ENCODE measurements at regions not wholly inside any gene's neighbourhood (a gene's known extent, or its start where the extent isn't known, plus 50 kb on each side); places are given as distances from the start of the nearest gene placed in this dataset.

GRCh38 chr17:71183066-71183660 is 937.7 kb upstream of the SOX9 start:
- Histone ChIP-seq H3K27me3 (no peaks in the 10 kb centered on the region), H3K4me3 (no peak overlapping the region), H3K36me3 (no peaks in the 10 kb centered on the region), H3K9me3 (no peaks in the 10 kb centered on the region), H3K27ac (no peak overlapping the region), H3K4me1 (no peaks in the 10 kb centered on the region)
- TF ChIP-seq CTCF (IDR thresholded peaks at IDR 0.05) (no peak), POLR2A (IDR thresholded peaks at IDR 0.05) (no peak)
- intact Hi-C loops (cut with DNase I): no loop called here
- 71% methylated on average over 4 of the region's 4 CpGs for WGBS (ENCODE audit: insufficient coverage, low coverage, low lambda C conversion rate, missing lambda C conversion rate)
- no peak for DNase-seq
- ATAC-seq: no peak

- no peak for DNase-seq
- Histone ChIP-seq H3K4me1 (no peaks in the 10 kb centered on the region), H3K27me3 (no peaks in the 10 kb centered on the region), H3K9me3 (no peaks in the 10 kb centered on the region), H3K36me3 (no peaks in the 10 kb centered on the region), H3K27ac (no peak overlapping the region), H3K4me3 (no peak overlapping the region)
- no peak for TF ChIP-seq CTCF (IDR thresholded peaks at IDR 0.05)
- no peak for TF ChIP-seq POLR2A (IDR thresholded peaks at IDR 0.05)
- ATAC-seq: no peak
- 72% methylated on average over 4 of the region's 4 CpGs for WGBS (ENCODE audit: insufficient coverage, low coverage, low lambda C conversion rate, missing lambda C conversion rate)
- intact Hi-C loops (cut with DNase I): no loop called here
Measured at GRCh38 chr17:71184716-71185115, 936.1 kb upstream of the SOX9 start.

GRCh38 chr17:71187145-71187878 is 933.5 kb upstream of the SOX9 start:
- Histone ChIP-seq H3K9me3 (no peaks in the 10 kb centered on the region), H3K4me1 (no peaks in the 10 kb centered on the region), H3K36me3 (no peaks in the 10 kb centered on the region), H3K4me3 (no peak overlapping the region), H3K27ac (no peak overlapping the region), H3K27me3 (no peaks in the 10 kb centered on the region)
- ATAC-seq: no peak
- intact Hi-C loops (cut with DNase I): no loop called here
- DNase-seq: no peak
- WGBS (ENCODE audit: insufficient coverage, low coverage, low lambda C conversion rate, missing lambda C conversion rate): 90% methylated on average over 1 of the region's 8 CpGs
- TF ChIP-seq CTCF (IDR thresholded peaks at IDR 0.05) (no peak), POLR2A (IDR thresholded peaks at IDR 0.05) (no peak)

- DNase-seq (no peak), ATAC-seq (no peak)
- intact Hi-C loops (cut with DNase I): no loop called here
- H3K27ac ChIP-seq: no peak overlapping the region
- 58% methylated on average over 2 of the region's 2 CpGs for WGBS (ENCODE audit: insufficient coverage, low coverage, low lambda C conversion rate, missing lambda C conversion rate)
- TF ChIP-seq POLR2A (IDR thresholded peaks at IDR 0.05) (no peak), CTCF (IDR thresholded peaks at IDR 0.05) (no peak)
- H3K27me3 ChIP-seq: no peaks in the 10 kb centered on the region
- no peaks in the 10 kb centered on the region for H3K36me3 ChIP-seq
- H3K4me3 ChIP-seq: no peak overlapping the region
- no peaks in the 10 kb centered on the region for H3K4me1 ChIP-seq
- no peaks in the 10 kb centered on the region for H3K9me3 ChIP-seq
Measured at GRCh38 chr17:71188811-71189492, 931.9 kb upstream of the SOX9 start.
